Tibial artery (tissue), 4 donors: ENCODE measurements at regions not wholly inside any gene's neighbourhood (a gene's known extent, or its start where the extent isn't known, plus 50 kb on each side); places are given as distances from the start of the nearest gene placed in this dataset.

Experiments used
- DNase-seq, 2 donors: peaks; one replicate each; pipeline ENCODE4 v3.0.0-alpha.2; 2019
- H3K27ac ChIP-seq, 2 donors: fragments of 200-600 bp; sonication (generic) in 1 of 2; 1 replicate in 1 of 2; 2 replicates in 1 of 2; pipeline ENCODE4 v1.5.1; 2018 to 2019; ENCODE audit warnings: mild to moderate bottlenecking in 1 of 2
- H3K27me3 ChIP-seq, 2 donors: fragments of 200-600 bp; sonication (generic) in 1 of 2; one replicate each; pipeline versions ENCODE4 v1.5.1 to v1.6.0; 2016 to 2019
- H3K36me3 ChIP-seq, 3 donors: fragments of 200-600 bp; sonication (generic) in 2 of 3; one replicate each; pipeline ENCODE4 v1.5.1; 2016 to 2019; ENCODE audit warnings: mild to moderate bottlenecking in 2 of 3
- H3K4me1 ChIP-seq, 4 donors: fragments of 200-600 bp; sonication (generic) in 2 of 4; 1 replicate in 3 of 4; 2 replicates in 1 of 4; pipeline ENCODE4 v1.5.1; 2016 to 2019
- H3K4me3 ChIP-seq, 2 donors: fragments of 200-600 bp; sonication (generic) in 1 of 2; 1 replicate in 1 of 2; 2 replicates in 1 of 2; pipeline ENCODE4 v1.5.1; 2018 to 2019; ENCODE audit warnings: mild to moderate bottlenecking in 2 of 2
- H3K9me3 ChIP-seq, 3 donors: fragments of 200-600 bp; sonication (generic) in 1 of 3; one replicate each; pipeline ENCODE4 v1.5.1; 2016 to 2019
- CTCF ChIP-seq, 2 experiments: fragments of 200-600 bp in 1 of 2; fragments of 450-650 bp in 1 of 2; IDR thresholded peaks; one replicate each; pipeline ENCODE4 v1.5.1; 2017 to 2019; ENCODE audit warnings: antibody characterized with exemption in 2 of 2, mild to moderate bottlenecking in 1 of 2, moderate library complexity in 1 of 2
- intact Hi-C: fragments of 100-400 bp; cut with DNase I; formaldehyde crosslinking; loops from one replicate; pipeline ENCODE4 v1.15.0; 2023; ENCODE audit warnings: low total_unique reads

GRCh38 chr11:17157761-17158160 is 50.0 kb downstream of the PIK3C2A start:
- Histone ChIP-seq H3K27ac (no peak overlapping the region), H3K36me3 (peaks cover 0 to 7% (median 0%) of the 10 kb centered on the region in 3 donors), H3K4me1 (peaks cover 0 to 62% (median 20%) of the 10 kb centered on the region in 4 donors), H3K9me3 (no peaks in the 10 kb centered on the region), H3K27me3 (no peaks in the 10 kb centered on the region), H3K4me3 (no peak overlapping the region)
- TF ChIP-seq CTCF (IDR thresholded peaks at IDR 0.05) = no peak
- intact Hi-C loops = no loop called here
- no peak for DNase-seq

GRCh38 chr11:17156283-17156682 is 51.5 kb downstream of the PIK3C2A start:
- peaks cover 0 to 50% (median 17%) of the 10 kb centered on the region in 4 donors for H3K4me1 ChIP-seq
- no peak overlapping the region for H3K4me3 ChIP-seq
- TF ChIP-seq CTCF (IDR thresholded peaks at IDR 0.05) = no peak
- no peaks in the 10 kb centered on the region for H3K27me3 ChIP-seq
- peaks cover 0 to 7% (median 0%) of the 10 kb centered on the region in 3 donors for H3K36me3 ChIP-seq
- DNase-seq = no peak
- intact Hi-C loops = no loop called here
- no peaks in the 10 kb centered on the region for H3K9me3 ChIP-seq
- H3K27ac ChIP-seq = no peak overlapping the region

GRCh38 chr11:17154409-17155159 is 53.2 kb downstream of the PIK3C2A start:
- Histone ChIP-seq H3K27me3 (no peaks in the 10 kb centered on the region), H3K4me1 (peaks cover 0 to 46% (median 20%) of the 10 kb centered on the region in 4 donors), H3K4me3 (no peak overlapping the region), H3K27ac (no peak overlapping the region), H3K9me3 (no peaks in the 10 kb centered on the region), H3K36me3 (peaks cover 0 to 7% (median 0%) of the 10 kb centered on the region in 3 donors)
- TF ChIP-seq CTCF (IDR thresholded peaks at IDR 0.05) = no peak
- no peak for DNase-seq
- intact Hi-C loops = no loop called here

- no peaks in the 10 kb centered on the region for H3K9me3 ChIP-seq
- intact Hi-C loops = no loop called here
- H3K4me1 ChIP-seq = peaks cover 0 to 37% (median 16%) of the 10 kb centered on the region in 4 donors
- no peak overlapping the region for H3K27ac ChIP-seq
- DNase-seq = no peak
- no peak overlapping the region for H3K4me3 ChIP-seq
- H3K27me3 ChIP-seq = no peaks in the 10 kb centered on the region
- H3K36me3 ChIP-seq = peaks cover 0 to 7% (median 0%) of the 10 kb centered on the region in 3 donors
- no peak for TF ChIP-seq CTCF (IDR thresholded peaks at IDR 0.05)
These were observed 54.0 kb downstream of the PIK3C2A start for GRCh38 chr11:17153757-17154156.

- Histone ChIP-seq H3K4me3 (no peak overlapping the region), H3K4me1 (peaks cover 0 to 33% (median 15%) of the 10 kb centered on the region in 4 donors), H3K9me3 (no peaks in the 10 kb centered on the region), H3K27me3 (no peaks in the 10 kb centered on the region), H3K36me3 (peaks cover 7 to 14% (median 7%) of the 10 kb centered on the region in 3 donors), H3K27ac (no peak overlapping the region)
- intact Hi-C loops = no loop called here
- TF ChIP-seq CTCF (IDR thresholded peaks at IDR 0.05) = no peak
- no peak for DNase-seq
These were observed 55.5 kb downstream of the PIK3C2A start for GRCh38 chr11:17152306-17152705.
